Naive thymus-derived CD8-positive, alpha-beta T cell (primary cell): ENCODE measurements at regions not wholly inside any gene's neighbourhood (a gene's known extent, or its start where the extent isn't known, plus 50 kb on each side); places are given as distances from the start of the nearest gene placed in this dataset.

Experiments used
- ATAC-seq, 2 donors: fragments of 150-1000 bp; cut with Tn5 transposase in 1 of 2; sonication (Bioruptor Pico), chemical (Tn5 transposase) in 1 of 2; 1 replicate in 1 of 2; 2 replicates in 1 of 2; pipeline ENCODE4 v1.10.0; 2021; ENCODE audit warnings: mild to moderate bottlenecking in 2 of 2, moderate library complexity in 2 of 2
- POLR2A ChIA-PET: fragments of 350-600 bp; sonication (Branson Sonifier 250); formaldehyde crosslinking; loops from one replicate; lab custom pipeline; 2021; ENCODE audit warnings: antibody characterized with exemption; lab: Charles Lee
- DNase-seq, 10 donors: peaks; one replicate each; pipeline versions ENCODE4 v3.0.0 to v3.0.0-alpha.2; 2020 to 2022
- H3K27ac Mint-ChIP-seq, 10 donors: one replicate each; pipeline ENCODE4 v1.8.0; 2020 to 2022; ENCODE audit warnings: mild to moderate bottlenecking in 10 of 10, mixed read lengths in 10 of 10, moderate library complexity in 4 of 10, inconsistent platforms in 1 of 10
- H3K27me3 Mint-ChIP-seq, 5 donors: one replicate each; pipeline ENCODE4 v1.8.0; 2021 to 2022; ENCODE audit warnings: mixed read lengths in 5 of 5
- H3K36me3 Mint-ChIP-seq, 3 donors: one replicate each; pipeline ENCODE4 v1.8.0; 2020 to 2022; ENCODE audit warnings: mixed read lengths in 3 of 3, mild to moderate bottlenecking in 2 of 3, inconsistent platforms in 1 of 3
- H3K4me1 Mint-ChIP-seq, 4 donors: one replicate each; pipeline ENCODE4 v1.8.0; 2021 to 2022; ENCODE audit warnings: mixed read lengths in 4 of 4
- H3K4me3 Mint-ChIP-seq, 10 donors: one replicate each; pipeline ENCODE4 v1.8.0; 2020 to 2022; ENCODE audit warnings: mild to moderate bottlenecking in 10 of 10, mixed read lengths in 10 of 10, moderate library complexity in 6 of 10, inconsistent platforms in 1 of 10
- H3K9me3 Mint-ChIP-seq, 9 donors: one replicate each; pipeline ENCODE4 v1.8.0; 2020 to 2022; ENCODE audit warnings: mixed read lengths in 9 of 9, mild to moderate bottlenecking in 3 of 9, inconsistent platforms in 1 of 9, moderate library complexity in 1 of 9

GRCh38 chr15:47862402-47862801 lies 145.1 kb downstream of the SEMA6D start:
- peaks cover 0 to 2% (median 0%) of the 10 kb centered on the region in 4 donors for H3K4me1 Mint-ChIP-seq
- H3K9me3 Mint-ChIP-seq, result peaks cover 0 to 7% (median 0%) of the 10 kb centered on the region in 9 donors
- H3K4me3 Mint-ChIP-seq, result no peak overlapping the region
- POLR2A ChIA-PET, result no interaction called here
- DNase-seq (no peak), ATAC-seq (no peak)
- H3K27ac Mint-ChIP-seq, result no peak overlapping the region
- H3K36me3 Mint-ChIP-seq, result no peaks in the 10 kb centered on the region
- H3K27me3 Mint-ChIP-seq, result peaks cover 0 to 6% (median 0%) of the 10 kb centered on the region in 5 donors

GRCh38 chr15:47866446-47866845 lies 149.1 kb downstream of the SEMA6D start:
- POLR2A ChIA-PET, result no interaction called here
- H3K4me3 Mint-ChIP-seq, result no peak overlapping the region
- peaks cover 0 to 24% (median 3%) of the 10 kb centered on the region in 9 donors for H3K9me3 Mint-ChIP-seq
- H3K27ac Mint-ChIP-seq, result no peak overlapping the region
- peaks cover 0 to 14% (median 5%) of the 10 kb centered on the region in 5 donors for H3K27me3 Mint-ChIP-seq
- ATAC-seq, result no peak
- peaks cover 0 to 2% (median 0%) of the 10 kb centered on the region in 4 donors for H3K4me1 Mint-ChIP-seq
- H3K36me3 Mint-ChIP-seq, result no peaks in the 10 kb centered on the region
- DNase-seq, result no peak

- H3K9me3 Mint-ChIP-seq, result peaks cover 0 to 28% (median 3%) of the 10 kb centered on the region in 9 donors
- H3K27me3 Mint-ChIP-seq, result peaks cover 0 to 19% (median 6%) of the 10 kb centered on the region in 5 donors
- no peak overlapping the region for H3K27ac Mint-ChIP-seq
- no peak for DNase-seq
- no peaks in the 10 kb centered on the region for H3K4me1 Mint-ChIP-seq
- no peak overlapping the region for H3K4me3 Mint-ChIP-seq
- ATAC-seq, result no peak
- H3K36me3 Mint-ChIP-seq, result no peaks in the 10 kb centered on the region
- POLR2A ChIA-PET, result no interaction called here
Measured at GRCh38 chr15:47870300-47870955, 153.1 kb downstream of the SEMA6D start.

- DNase-seq (no peak), ATAC-seq (no peak)
- Mint-ChIP-seq H3K27me3 (peaks cover 0 to 19% (median 6%) of the 10 kb centered on the region in 5 donors), H3K9me3 (peaks cover 0 to 28% (median 0%) of the 10 kb centered on the region in 9 donors), H3K4me1 (no peaks in the 10 kb centered on the region), H3K36me3 (no peaks in the 10 kb centered on the region), H3K27ac (no peak overlapping the region), H3K4me3 (no peak overlapping the region)
- POLR2A ChIA-PET, result no interaction called here
Measured at GRCh38 chr15:47870956-47871625, 153.8 kb downstream of the SEMA6D start.

- Mint-ChIP-seq H3K9me3 (peaks cover 0 to 28% (median 0%) of the 10 kb centered on the region in 9 donors), H3K4me3 (no peak overlapping the region), H3K4me1 (no peaks in the 10 kb centered on the region), H3K27me3 (peaks cover 0 to 19% (median 6%) of the 10 kb centered on the region in 5 donors), H3K27ac (no peak overlapping the region), H3K36me3 (no peaks in the 10 kb centered on the region)
- POLR2A ChIA-PET, result no interaction called here
- DNase-seq (no peak), ATAC-seq (no peak)
Measured at GRCh38 chr15:47872208-47872607, 154.9 kb downstream of the SEMA6D start.

GRCh38 chr15:47872869-47873432 lies 155.6 kb downstream of the SEMA6D start:
- Mint-ChIP-seq H3K27ac (no peak overlapping the region), H3K4me1 (no peaks in the 10 kb centered on the region), H3K4me3 (no peak overlapping the region), H3K27me3 (peaks cover 0 to 19% (median 5%) of the 10 kb centered on the region in 5 donors), H3K9me3 (peaks cover 0 to 28% (median 0%) of the 10 kb centered on the region in 9 donors), H3K36me3 (no peaks in the 10 kb centered on the region)
- ATAC-seq (no peak), DNase-seq (no peak)
- POLR2A ChIA-PET, result no interaction called here

- Mint-ChIP-seq H3K4me1 (no peaks in the 10 kb centered on the region), H3K27me3 (peaks cover 0 to 10% (median 0%) of the 10 kb centered on the region in 5 donors), H3K9me3 (peaks cover 0 to 8% (median 0%) of the 10 kb centered on the region in 9 donors), H3K4me3 (no peak overlapping the region), H3K36me3 (no peaks in the 10 kb centered on the region), H3K27ac (no peak overlapping the region)
- DNase-seq (no peak), ATAC-seq (no peak)
- POLR2A ChIA-PET, result no interaction called here
Measured at GRCh38 chr15:47876986-47877385, 159.7 kb downstream of the SEMA6D start.

GRCh38 chr15:47877836-47878235 lies 160.5 kb downstream of the SEMA6D start:
- Mint-ChIP-seq H3K9me3 (peaks cover 0 to 8% (median 0%) of the 10 kb centered on the region in 9 donors), H3K27me3 (peaks cover 0 to 10% (median 0%) of the 10 kb centered on the region in 5 donors), H3K4me3 (no peak overlapping the region), H3K27ac (no peak overlapping the region), H3K4me1 (no peaks in the 10 kb centered on the region), H3K36me3 (no peaks in the 10 kb centered on the region)
- ATAC-seq (no peak), DNase-seq (no peak)
- POLR2A ChIA-PET, result no interaction called here

- no peak overlapping the region for H3K4me3 Mint-ChIP-seq
- peaks cover 0 to 2% (median 0%) of the 10 kb centered on the region in 9 donors for H3K9me3 Mint-ChIP-seq
- POLR2A ChIA-PET, result no interaction called here
- DNase-seq (no peak), ATAC-seq (no peak)
- H3K27ac Mint-ChIP-seq, result peak overlapping the region in 1 of 10 donors; percentile 41
- peaks cover 0 to 19% (median 2%) of the 10 kb centered on the region in 5 donors for H3K27me3 Mint-ChIP-seq
- no peaks in the 10 kb centered on the region for H3K36me3 Mint-ChIP-seq
- H3K4me1 Mint-ChIP-seq, result no peaks in the 10 kb centered on the region
Measured at GRCh38 chr15:47885920-47886319, 168.6 kb downstream of the SEMA6D start.

GRCh38 chr15:47887241-47887800 lies 170.0 kb downstream of the SEMA6D start:
- peaks cover 0 to 15% (median 2%) of the 10 kb centered on the region in 5 donors for H3K27me3 Mint-ChIP-seq
- POLR2A ChIA-PET, result no interaction called here

GRCh38 chr15:47888385-47889100 lies 171.2 kb downstream of the SEMA6D start:
- no peak overlapping the region for H3K4me3 Mint-ChIP-seq
- H3K27me3 Mint-ChIP-seq, result peaks cover 2 to 22% (median 5%) of the 10 kb centered on the region in 5 donors
- no peak overlapping the region for H3K27ac Mint-ChIP-seq

More at GRCh38 chr15:47887241-47887800, 170.0 kb downstream of the SEMA6D start:
- no peaks in the 10 kb centered on the region for H3K36me3 Mint-ChIP-seq
- ATAC-seq (no peak), DNase-seq (no peak)
- no peak overlapping the region for H3K27ac Mint-ChIP-seq
- H3K9me3 Mint-ChIP-seq, result peaks cover 0 to 4% (median 0%) of the 10 kb centered on the region in 9 donors
- H3K4me3 Mint-ChIP-seq, result no peak overlapping the region
- no peaks in the 10 kb centered on the region for H3K4me1 Mint-ChIP-seq

GRCh38 chr15:47890397-47891150 lies 173.3 kb downstream of the SEMA6D start:
- no peak overlapping the region for H3K4me3 Mint-ChIP-seq
- no peaks in the 10 kb centered on the region for H3K4me1 Mint-ChIP-seq
- DNase-seq (no peak), ATAC-seq (no peak)
- H3K27me3 Mint-ChIP-seq, result peaks cover 2 to 22% (median 5%) of the 10 kb centered on the region in 5 donors
- POLR2A ChIA-PET, result no interaction called here
- H3K27ac Mint-ChIP-seq, result no peak overlapping the region
- no peaks in the 10 kb centered on the region for H3K36me3 Mint-ChIP-seq
- peaks cover 0 to 17% (median 5%) of the 10 kb centered on the region in 9 donors for H3K9me3 Mint-ChIP-seq

More at GRCh38 chr15:47888385-47889100, 171.2 kb downstream of the SEMA6D start:
- Mint-ChIP-seq H3K36me3 (no peaks in the 10 kb centered on the region), H3K9me3 (peaks cover 0 to 11% (median 4%) of the 10 kb centered on the region in 9 donors), H3K4me1 (no peaks in the 10 kb centered on the region)
- ATAC-seq (no peak), DNase-seq (no peak)
- POLR2A ChIA-PET, result no interaction called here
